Stimulated activated naive CD4-positive, alpha-beta T cell treated with Interleukin-2 at 50 U/mL for 16 hours (primary cell): ENCODE measurements at regions not wholly inside any gene's neighbourhood (a gene's known extent, or its start where the extent isn't known, plus 50 kb on each side); places are given as distances from the start of the nearest gene placed in this dataset.

Experiments
- DNase-seq: peaks from one replicate; lab custom pipeline; 2025; lab: John Stamatoyannopoulos, UW

GRCh38 chr6:18784794-18785193 is 397.6 kb downstream of the RNF144B start:
- DNase-seq = no peak

GRCh38 chr6:18785810-18786490 is 398.8 kb downstream of the RNF144B start:
- no peak for DNase-seq

GRCh38 chr6:18792866-18793265 is 405.7 kb downstream of the RNF144B start:
- no peak for DNase-seq

- no peak for DNase-seq
Observed at GRCh38 chr6:18795726-18796125, 408.6 kb downstream of the RNF144B start.

GRCh38 chr6:18820725-18821124 is 433.6 kb downstream of the RNF144B start:
- no peak for DNase-seq

- no peak for DNase-seq
Observed at GRCh38 chr6:18823782-18824386, 436.7 kb downstream of the RNF144B start.

GRCh38 chr6:18829272-18829870 is 442.2 kb downstream of the RNF144B start:
- DNase-seq = no peak

- DNase-seq = no peak
Observed at GRCh38 chr6:18835976-18836375, 448.8 kb downstream of the RNF144B start.

- DNase-seq = no peak
Observed at GRCh38 chr6:18837013-18837412, 449.9 kb downstream of the RNF144B start.

- no peak for DNase-seq
Observed at GRCh38 chr6:18842534-18842933, 455.4 kb downstream of the RNF144B start.

- DNase-seq = no peak
Observed at GRCh38 chr6:18845896-18846295, 458.7 kb downstream of the RNF144B start.

- DNase-seq = no peak
Observed at GRCh38 chr6:18846327-18846726, 459.2 kb downstream of the RNF144B start.

GRCh38 chr6:18861204-18861603 is 474.1 kb downstream of the RNF144B start:
- no peak for DNase-seq

GRCh38 chr6:18883268-18883667 is 496.1 kb downstream of the RNF144B start:
- no peak for DNase-seq

- DNase-seq = no peak
Observed at GRCh38 chr6:18883851-18884250, 496.7 kb downstream of the RNF144B start.

- no peak for DNase-seq
Observed at GRCh38 chr6:18893540-18894269, 506.6 kb downstream of the RNF144B start.

- no peak for DNase-seq
Observed at GRCh38 chr6:18897350-18897749, 510.2 kb downstream of the RNF144B start.

GRCh38 chr6:18904681-18905080 is 517.5 kb downstream of the RNF144B start:
- DNase-seq = no peak

GRCh38 chr6:18920701-18921100 is 533.6 kb downstream of the RNF144B start:
- DNase-seq = no peak

- no peak for DNase-seq
Observed at GRCh38 chr6:18931086-18931485, 543.9 kb downstream of the RNF144B start.

- DNase-seq = no peak
Observed at GRCh38 chr6:18958146-18958545, 571.0 kb downstream of the RNF144B start.

GRCh38 chr6:18961566-18961965 is 574.4 kb downstream of the RNF144B start:
- no peak for DNase-seq

GRCh38 chr6:18962361-18962905 is 575.3 kb downstream of the RNF144B start:
- no peak for DNase-seq
